ENCODE measurements at regions not wholly inside any gene's neighbourhood (a gene's known extent, or its start where the extent isn't known, plus 50 kb on each side); places are given as distances from the start of the nearest gene placed in this dataset.

GRCh38 chr2:5938566-5938896 lies 246.3 kb downstream of the SOX11 start:
- Histone ChIP-seq H3K23ac (ENCODE audit: insufficient read length) (no peak overlapping the region), H3K9ac (replicated peaks in 1 of 4; ENCODE audit: extremely low read depth in 1 of 4, low read depth in 3 of 4, low read length in 3 of 4) (no peak overlapping the region), H3K14ac (ENCODE audit: insufficient read length) (no peak overlapping the region), H3K56ac (replicated peaks; ENCODE audit: insufficient read length, low read depth, low read length) (no peak overlapping the region), H2BK20ac (ENCODE audit: low read length) (no peak overlapping the region; the same call in 1 of the 2 replicates), H3K27me3 (replicated peaks in 1 of 4; ENCODE audit: control insufficient read depth in 3 of 4, extremely low read depth in 1 of 4, insufficient read depth in 3 of 4, low read length in 3 of 4) (no peaks in the 10 kb centered on the region; a peak in 1 of 7 replicates), H3K79me2 (ENCODE audit: control insufficient read depth in 1 of 2, insufficient read depth in 2 of 2, low read length in 2 of 2) (no peaks in the 10 kb centered on the region), H3K4ac (replicated peaks; ENCODE audit: insufficient read length, low read depth, low read length) (no peak overlapping the region), H2BK5ac (ENCODE audit: low read depth, low read length) (no peak overlapping the region), H3K9me3 (ENCODE audit: insufficient read depth in 2 of 2, low read depth in 1 of 2, low read length in 1 of 2) (no peaks in the 10 kb centered on the region), H2AK5ac (ENCODE audit: low read depth, low read length) (no peak overlapping the region), H3K36me3 (ENCODE audit: control insufficient read depth in 2 of 4, insufficient read depth in 4 of 4, low read length in 3 of 4) (no peaks in the 10 kb centered on the region), H4K8ac (ENCODE audit: extremely low read depth, insufficient read depth, low read length) (peak overlapping the region; percentile 30; the same call in 1 of the 2 replicates), H3K18ac (ENCODE audit: extremely low read depth, low read length) (peak overlapping the region; percentile 33; the same call in 1 of the 2 replicates), H2BK15ac (ENCODE audit: low read length) (no peak overlapping the region), H4K20me1 (replicated peaks in 1 of 2; ENCODE audit: control insufficient read depth in 1 of 2, insufficient read depth in 2 of 2, low read length in 2 of 2) (no peaks in the 10 kb centered on the region), H4K91ac (replicated peaks; ENCODE audit: insufficient read length, low read length) (peak overlapping the region; percentile 9), H2BK12ac (ENCODE audit: low read depth, low read length) (0 out of 2 replicates have a peak overlapping the region, but pooled peaks have one; percentile 5), H3K79me1 (ENCODE audit: low read depth, low read length) (no peaks in the 10 kb centered on the region), H3K4me1 (replicated peaks in 1 of 4; ENCODE audit: control insufficient read depth in 3 of 4, insufficient read depth in 4 of 4, low read length in 3 of 4) (peaks cover 0 to 8% (median 4%) of the 10 kb centered on the region in 4 experiments; a peak in 5 of 7 replicates), H3K4me2 (ENCODE audit: insufficient read depth in 1 of 2, low read depth in 2 of 2, low read length in 2 of 2) (peak overlapping the region; percentile 7 to 34; a peak in 2 of 4 replicates), H3K23me2 (ENCODE audit: low read depth, low read length) (no peaks in the 10 kb centered on the region), H4K5ac (ENCODE audit: insufficient read length, low read depth, low read length) (no peak overlapping the region), H2AFZ (ENCODE audit: low read length) (peak overlapping the region; percentile 90), H2BK120ac (replicated peaks; ENCODE audit: low read depth, low read length) (no peak overlapping the region), H3K27ac (ENCODE audit: low read depth, low read length) (no peak overlapping the region), H3K4me3 (ENCODE audit: extremely low read depth in 1 of 4, insufficient read depth in 2 of 4, low read depth in 3 of 4, low read length in 4 of 4) (no peak overlapping the region)
- DNase-seq (ENCODE audit: low read depth in 1 of 2, low spot score in 2 of 2) = peak in 1 of 2 experiments; percentile 53
- no peak for FAIRE-seq
- TF ChIP-seq GTF2F1 (IDR thresholded peaks at IDR 0.05; ENCODE audit: borderline replicate concordance, low read depth, low read length) (no peak), RAD21 (IDR thresholded peaks at IDR 0.05 in 1 of 2, conservative IDR thresholded peaks at IDR 0.05 in 1 of 2; ENCODE audit: low read depth in 2 of 2, low read length in 2 of 2) (0 out of 4 replicates have a peak, but pooled peaks of 1 of the 2 experiments have one; percentile 7), JUND (IDR thresholded peaks at IDR 0.05; ENCODE audit: low read length) (no peak), TBP (IDR thresholded peaks at IDR 0.05; ENCODE audit: low read depth, low read length) (no peak), MAFK (IDR thresholded peaks at IDR 0.05; ENCODE audit: low read depth, low read length) (no peak), RFX5 (IDR thresholded peaks at IDR 0.05; ENCODE audit: borderline replicate concordance, low read depth, low read length) (no peak), TEAD4 (IDR thresholded peaks at IDR 0.05; ENCODE audit: low read depth, low read length) (peak; percentile 78), CTBP2 (IDR thresholded peaks at IDR 0.05; ENCODE audit: borderline replicate concordance, insufficient read depth, insufficient read length, low read length) (no peak), EZH2 (IDR thresholded peaks at IDR 0.05; ENCODE audit: low read depth, low read length, severe bottlenecking) (no peak)
- WGBS, 2 experiments (ENCODE audit: extremely low coverage in 1 of 2, insufficient coverage in 1 of 2, insufficient read length in 1 of 2, insufficient replicate concordance in 2 of 2, low coverage in 1 of 2, low lambda C conversion rate in 2 of 2, missing lambda C conversion rate in 1 of 2) = 68% methylated on average over 10 of the region's 10 CpGs; no CpG with 5 or more reads in 1 of the 2 experiments
- POLR2A ChIA-PET (ENCODE audit: partially characterized antibody) = no interaction called here
- CTCF ChIA-PET (ENCODE audit: partially characterized antibody) = interaction anchor here (1.4 to 5.0 kb wide), 3 partner anchors 10 to 22 kb away, joined by 3 to 27 read pairs (median 4); no protein-coding TSS in a partner anchor

Data from H1 (cell line).